ENCODE measurements at regions not wholly inside any gene's neighbourhood (a gene's known extent, or its start where the extent isn't known, plus 50 kb on each side); places are given as distances from the start of the nearest gene placed in this dataset.

DNA sequence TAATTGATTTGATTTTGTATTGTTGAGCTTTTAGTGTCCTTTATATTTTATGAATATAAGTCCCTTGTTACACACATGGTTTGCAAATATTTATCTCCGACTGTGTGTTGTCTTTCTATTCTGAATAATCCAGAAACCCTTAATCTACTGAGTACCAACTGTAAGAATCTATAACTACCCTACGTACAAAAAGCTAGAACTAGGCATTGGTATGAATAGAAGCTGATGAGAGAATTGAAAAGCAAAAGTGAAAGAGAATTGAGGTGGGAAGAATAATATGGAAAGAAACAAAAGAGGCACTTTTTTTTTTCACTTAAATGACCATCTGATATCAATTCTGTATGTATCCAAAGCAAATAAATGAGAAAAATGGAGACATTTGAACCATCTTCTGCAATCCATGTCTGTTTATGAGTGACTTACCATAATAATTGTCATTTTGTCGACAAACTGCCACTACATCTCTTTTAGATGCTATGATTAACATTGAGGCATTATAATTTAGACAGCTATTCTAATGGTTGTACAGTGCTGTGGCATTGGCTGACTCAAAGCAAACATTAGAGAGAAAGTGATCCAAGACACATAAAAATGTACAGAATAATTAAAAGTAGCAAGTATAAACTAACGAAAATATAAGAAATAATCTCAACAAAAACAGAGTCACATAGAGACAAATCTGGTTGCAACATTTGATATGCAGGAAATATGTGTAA, 1516.6 kb upstream of the AGA start:
- DNase-seq (ENCODE audit: low read depth in 1 of 2, low spot score in 1 of 2): no peak
- TF ChIP-seq CTCF (IDR thresholded peaks at IDR 0.05; ENCODE audit: insufficient read depth, low read length) (no peak), POLR2AphosphoS5 (IDR thresholded peaks at IDR 0.05; ENCODE audit: low read depth) (no peak), GABPA (IDR thresholded peaks at IDR 0.05; ENCODE audit: low read depth) (no peak), SPI1 (IDR thresholded peaks at IDR 0.05; ENCODE audit: borderline replicate concordance, low read depth) (no peak)
- TF ChIP-seq, protein P1, sequence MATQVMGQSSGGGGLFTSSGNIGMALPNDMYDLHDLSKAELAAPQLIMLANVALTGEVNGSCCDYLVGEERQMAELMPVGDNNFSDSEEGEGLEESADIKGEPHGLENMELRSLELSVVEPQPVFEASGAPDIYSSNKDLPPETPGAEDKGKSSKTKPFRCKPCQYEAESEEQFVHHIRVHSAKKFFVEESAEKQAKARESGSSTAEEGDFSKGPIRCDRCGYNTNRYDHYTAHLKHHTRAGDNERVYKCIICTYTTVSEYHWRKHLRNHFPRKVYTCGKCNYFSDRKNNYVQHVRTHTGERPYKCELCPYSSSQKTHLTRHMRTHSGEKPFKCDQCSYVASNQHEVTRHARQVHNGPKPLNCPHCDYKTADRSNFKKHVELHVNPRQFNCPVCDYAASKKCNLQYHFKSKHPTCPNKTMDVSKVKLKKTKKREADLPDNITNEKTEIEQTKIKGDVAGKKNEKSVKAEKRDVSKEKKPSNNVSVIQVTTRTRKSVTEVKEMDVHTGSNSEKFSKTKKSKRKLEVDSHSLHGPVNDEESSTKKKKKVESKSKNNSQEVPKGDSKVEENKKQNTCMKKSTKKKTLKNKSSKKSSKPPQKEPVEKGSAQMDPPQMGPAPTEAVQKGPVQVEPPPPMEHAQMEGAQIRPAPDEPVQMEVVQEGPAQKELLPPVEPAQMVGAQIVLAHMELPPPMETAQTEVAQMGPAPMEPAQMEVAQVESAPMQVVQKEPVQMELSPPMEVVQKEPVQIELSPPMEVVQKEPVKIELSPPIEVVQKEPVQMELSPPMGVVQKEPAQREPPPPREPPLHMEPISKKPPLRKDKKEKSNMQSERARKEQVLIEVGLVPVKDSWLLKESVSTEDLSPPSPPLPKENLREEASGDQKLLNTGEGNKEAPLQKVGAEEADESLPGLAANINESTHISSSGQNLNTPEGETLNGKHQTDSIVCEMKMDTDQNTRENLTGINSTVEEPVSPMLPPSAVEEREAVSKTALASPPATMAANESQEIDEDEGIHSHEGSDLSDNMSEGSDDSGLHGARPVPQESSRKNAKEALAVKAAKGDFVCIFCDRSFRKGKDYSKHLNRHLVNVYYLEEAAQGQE (IDR thresholded peaks at IDR 0.05; ENCODE audit: insufficient replicate concordance, low read depth): no peak
- H3K4me3 ChIP-seq (replicated peaks; ENCODE audit: insufficient read depth, low read length): no peak overlapping the region
- no peak overlapping the region for H3K27ac ChIP-seq (replicated peaks)
- no peaks in the 10 kb centered on the region for H3K27me3 ChIP-seq (ENCODE audit: insufficient read depth, poor library complexity, severe bottlenecking)

DNA sequence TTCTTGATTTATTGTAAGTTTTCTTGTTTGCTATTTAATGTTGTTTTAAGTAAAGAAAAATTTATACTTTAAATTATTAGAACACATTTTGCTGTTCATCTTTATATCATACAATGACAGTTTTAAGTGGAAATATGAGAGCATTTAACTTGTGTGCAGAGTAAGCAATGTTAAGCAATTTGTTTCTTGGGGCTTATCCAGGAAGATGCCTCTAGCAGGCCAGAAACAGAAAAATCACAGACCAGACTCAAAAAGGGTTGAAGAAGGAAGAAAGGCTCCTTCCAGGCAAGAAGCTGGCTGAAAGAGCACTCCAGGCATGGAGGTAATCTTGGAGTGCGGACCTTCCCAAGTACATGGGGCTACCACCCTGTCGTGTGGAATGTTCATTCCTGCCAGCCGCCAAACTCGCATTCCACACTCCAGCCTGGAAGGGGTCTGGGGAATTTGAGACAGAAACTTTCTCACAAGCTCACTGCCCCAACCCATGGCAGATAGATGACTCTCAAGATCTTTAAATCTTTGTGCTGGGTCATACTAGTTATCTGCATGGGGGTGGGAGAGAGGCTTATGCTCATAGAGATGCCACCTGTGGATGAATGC, 1521.3 kb upstream of the AGA start:
- TF ChIP-seq CTCF (IDR thresholded peaks at IDR 0.05; ENCODE audit: insufficient read depth, low read length): no peak

GRCh38 chr4:178966644-178967043, 1524.4 kb upstream of the AGA start:
- no peaks in the 10 kb centered on the region for H3K27me3 ChIP-seq (ENCODE audit: insufficient read depth, poor library complexity, severe bottlenecking)
- DNase-seq (ENCODE audit: low read depth in 1 of 2, low spot score in 1 of 2): no peak
- no peak overlapping the region for H3K4me3 ChIP-seq (replicated peaks; ENCODE audit: insufficient read depth, low read length)
- TF ChIP-seq CTCF (IDR thresholded peaks at IDR 0.05; ENCODE audit: insufficient read depth, low read length): no peak
- TF ChIP-seq POLR2AphosphoS5 (IDR thresholded peaks at IDR 0.05; ENCODE audit: low read depth): no peak
- TF ChIP-seq, protein P1 (IDR thresholded peaks at IDR 0.05; ENCODE audit: insufficient replicate concordance, low read depth): no peak
- TF ChIP-seq SPI1 (IDR thresholded peaks at IDR 0.05; ENCODE audit: borderline replicate concordance, low read depth): no peak
- TF ChIP-seq GABPA (IDR thresholded peaks at IDR 0.05; ENCODE audit: low read depth): no peak
- H3K27ac ChIP-seq (replicated peaks): no peak overlapping the region

More for the DNA sequence above, 1521.3 kb upstream of the AGA start:
- no peak overlapping the region for H3K4me3 ChIP-seq (replicated peaks; ENCODE audit: insufficient read depth, low read length)
- H3K27me3 ChIP-seq (ENCODE audit: insufficient read depth, poor library complexity, severe bottlenecking): no peaks in the 10 kb centered on the region
- no peak for DNase-seq (ENCODE audit: low read depth in 1 of 2, low spot score in 1 of 2)
- no peak overlapping the region for H3K27ac ChIP-seq (replicated peaks)

Measured in HL-60 (cell line).